ACC112 (cell line): ENCODE measurements at regions not wholly inside any gene's neighbourhood (a gene's known extent, or its start where the extent isn't known, plus 50 kb on each side); places are given as distances from the start of the nearest gene placed in this dataset.
"Not testable (repeated sequence)": the region's sequence is repeated elsewhere in the genome, so short reads cannot be mapped to it uniquely, and the experiment has no call there.

ENCODE experiments used
- H2AFZ ChIP-seq: fragments of 200-600 bp; sonication (generic); one replicate; pipeline ENCODE4 v1.6.0; 2017; ENCODE audit warnings: antibody characterized with exemption, low read length; ENCODE audit not compliant: unreplicated experiment
- H3K27ac ChIP-seq: fragments of 200-600 bp; sonication (generic); 2 replicates; pipeline ENCODE4 v1.5.1; 2014; ENCODE audit warnings: low read depth, mild to moderate bottlenecking, antibody characterized with exemption, low read length, moderate library complexity
- H3K27me3 ChIP-seq: fragments of 200-600 bp; sonication (generic); 2 replicates; pipeline ENCODE4 v1.6.1; 2014; ENCODE audit warnings: mild to moderate bottlenecking, antibody characterized with exemption, low read length, moderate library complexity, mixed read lengths; ENCODE audit not compliant: insufficient read depth
- H3K36me3 ChIP-seq: fragments of 200-600 bp; sonication (generic); 2 replicates; pipeline ENCODE4 v1.6.1; 2016; ENCODE audit warnings: mild to moderate bottlenecking, antibody characterized with exemption, low read length, moderate library complexity, mixed read lengths; ENCODE audit not compliant: insufficient read depth
- H3K4me1 ChIP-seq: fragments of 200-600 bp; sonication (generic); one replicate; pipeline ENCODE4 v1.6.1; 2016; ENCODE audit warnings: low read length, mixed read lengths; ENCODE audit not compliant: insufficient read depth, unreplicated experiment, control insufficient read depth
- H3K4me3 ChIP-seq: fragments of 200-600 bp; sonication (generic); 2 replicates; pipeline ENCODE4 v1.5.1; 2014; ENCODE audit warnings: mild to moderate bottlenecking, low read depth, low read length
- H3K79me2 ChIP-seq: fragments of 200-600 bp; sonication (generic); one replicate; pipeline ENCODE4 v1.6.0; 2016; ENCODE audit warnings: low read length; ENCODE audit not compliant: control insufficient read depth, unreplicated experiment, insufficient read depth

- H3K36me3 ChIP-seq = no peaks in the 10 kb centered on the region
- H3K27ac ChIP-seq = no peak overlapping the region
- no peak overlapping the region for H3K4me3 ChIP-seq
- no peak overlapping the region for H2AFZ ChIP-seq
- H3K27me3 ChIP-seq = no peaks in the 10 kb centered on the region
- H3K4me1 ChIP-seq = no peaks in the 10 kb centered on the region
- no peaks in the 10 kb centered on the region for H3K79me2 ChIP-seq
Observed at GRCh38 chr12:72723732-72724131, 451.6 kb downstream of the TRHDE start.

GRCh38 chr12:72729451-72730010 lies 457.4 kb downstream of the TRHDE start:
- no peaks in the 10 kb centered on the region for H3K4me1 ChIP-seq
- H3K27ac ChIP-seq = no peak overlapping the region
- H3K79me2 ChIP-seq = no peaks in the 10 kb centered on the region
- H3K27me3 ChIP-seq = no peaks in the 10 kb centered on the region
- no peak overlapping the region for H2AFZ ChIP-seq
- no peak overlapping the region for H3K4me3 ChIP-seq
- no peaks in the 10 kb centered on the region for H3K36me3 ChIP-seq

- no peaks in the 10 kb centered on the region for H3K27me3 ChIP-seq
- H3K27ac ChIP-seq = no peak overlapping the region
- no peaks in the 10 kb centered on the region for H3K4me1 ChIP-seq
- no peaks in the 10 kb centered on the region for H3K36me3 ChIP-seq
- no peaks in the 10 kb centered on the region for H3K79me2 ChIP-seq
- no peak overlapping the region for H2AFZ ChIP-seq
- no peak overlapping the region for H3K4me3 ChIP-seq
Observed at GRCh38 chr12:72734581-72734980, 462.4 kb downstream of the TRHDE start.

- no peaks in the 10 kb centered on the region for H3K27me3 ChIP-seq
- no peaks in the 10 kb centered on the region for H3K36me3 ChIP-seq
- no peaks in the 10 kb centered on the region for H3K4me1 ChIP-seq
- H3K27ac ChIP-seq = no peak overlapping the region
- no peak overlapping the region for H2AFZ ChIP-seq
- H3K79me2 ChIP-seq = no peaks in the 10 kb centered on the region
- no peak overlapping the region for H3K4me3 ChIP-seq
Observed at GRCh38 chr12:72738811-72739210, 466.6 kb downstream of the TRHDE start.

GRCh38 chr12:72740064-72740463 lies 467.9 kb downstream of the TRHDE start:
- H3K27ac ChIP-seq = no peak overlapping the region
- H3K4me1 ChIP-seq = no peaks in the 10 kb centered on the region
- no peaks in the 10 kb centered on the region for H3K79me2 ChIP-seq
- H3K36me3 ChIP-seq = no peaks in the 10 kb centered on the region
- no peak overlapping the region for H2AFZ ChIP-seq
- H3K27me3 ChIP-seq = no peaks in the 10 kb centered on the region
- H3K4me3 ChIP-seq = no peak overlapping the region

DNA sequence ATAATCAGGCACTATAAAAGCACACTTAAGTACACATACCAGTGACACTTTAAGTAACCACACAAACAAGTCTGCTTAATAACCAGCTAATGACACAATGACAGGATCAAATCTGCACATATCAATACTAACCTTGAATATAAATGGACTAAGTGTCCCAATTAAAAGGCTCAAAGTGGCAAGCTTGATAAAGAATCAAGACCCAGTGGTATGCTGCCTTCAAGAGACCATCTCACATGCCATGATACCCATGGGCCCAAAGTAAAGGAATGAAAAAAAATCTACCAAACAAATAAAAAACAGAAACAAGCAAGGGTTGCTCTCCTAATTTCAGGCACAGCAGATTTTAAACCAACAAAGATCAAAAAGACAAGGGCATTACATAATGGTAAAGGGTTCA lies 470.4 kb downstream of the TRHDE start:
- no peak overlapping the region for H2AFZ ChIP-seq
- H3K27ac ChIP-seq = no peak overlapping the region
- no peaks in the 10 kb centered on the region for H3K4me1 ChIP-seq
- no peaks in the 10 kb centered on the region for H3K79me2 ChIP-seq
- no peak overlapping the region for H3K4me3 ChIP-seq
- H3K36me3 ChIP-seq = no peaks in the 10 kb centered on the region
- no peaks in the 10 kb centered on the region for H3K27me3 ChIP-seq

- H3K4me3 ChIP-seq = no peak overlapping the region
- no peaks in the 10 kb centered on the region for H3K27me3 ChIP-seq
- H3K79me2 ChIP-seq = no peaks in the 10 kb centered on the region
- no peaks in the 10 kb centered on the region for H3K4me1 ChIP-seq
- H3K27ac ChIP-seq = no peak overlapping the region
- H3K36me3 ChIP-seq = no peaks in the 10 kb centered on the region
- no peak overlapping the region for H2AFZ ChIP-seq
Observed at GRCh38 chr12:72746048-72746447, 473.9 kb downstream of the TRHDE start.

DNA sequence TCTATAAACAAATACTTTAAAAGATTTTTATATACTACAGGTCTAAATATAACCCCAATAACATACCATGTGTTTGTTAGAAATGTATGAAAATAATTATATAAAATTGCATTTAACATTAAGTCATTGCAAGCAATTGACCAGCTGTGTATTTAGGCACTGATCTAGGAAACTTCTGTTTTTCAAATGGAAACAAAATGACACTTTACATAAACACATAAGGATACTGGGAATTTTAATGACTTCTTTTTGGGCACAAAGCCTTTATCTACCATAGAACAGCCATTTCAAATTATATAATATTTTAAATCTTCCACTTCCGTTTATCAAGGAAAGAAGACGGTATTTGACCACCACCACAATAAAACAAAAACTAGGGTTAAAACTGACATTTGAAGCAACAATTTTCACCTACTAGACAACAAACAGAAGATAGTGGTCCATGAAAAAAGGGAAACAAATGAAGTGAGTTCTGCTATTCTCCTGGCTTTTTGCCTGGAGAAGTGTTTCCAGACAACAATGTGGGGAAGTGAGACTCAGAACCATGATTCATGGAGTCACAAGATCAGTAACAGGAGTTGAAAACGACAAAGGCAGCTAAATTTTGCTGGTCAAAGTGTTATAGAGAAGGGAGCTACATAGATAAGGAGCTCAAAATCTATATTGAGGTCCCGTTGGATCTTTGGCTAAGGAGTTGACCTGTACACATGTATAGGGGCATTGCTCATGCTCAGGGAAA lies 475.1 kb downstream of the TRHDE start:
- Histone ChIP-seq H3K27me3 (no peaks in the 10 kb centered on the region), H3K4me1 (no peaks in the 10 kb centered on the region), H3K27ac (no peak overlapping the region), H3K36me3 (no peaks in the 10 kb centered on the region), H3K4me3 (no peak overlapping the region), H2AFZ (no peak overlapping the region), H3K79me2 (no peaks in the 10 kb centered on the region)

GRCh38 chr12:72748971-72749370 lies 476.8 kb downstream of the TRHDE start:
- Histone ChIP-seq H3K27ac (no peak overlapping the region), H3K4me1 (no peaks in the 10 kb centered on the region), H3K4me3 (no peak overlapping the region), H2AFZ (no peak overlapping the region), H3K27me3 (no peaks in the 10 kb centered on the region), H3K79me2 (no peaks in the 10 kb centered on the region), H3K36me3 (no peaks in the 10 kb centered on the region)

GRCh38 chr12:72753571-72753970 lies 481.4 kb downstream of the TRHDE start:
- Histone ChIP-seq H3K36me3 (no peaks in the 10 kb centered on the region), H3K4me1 (no peaks in the 10 kb centered on the region), H3K27me3 (no peaks in the 10 kb centered on the region), H3K4me3 (no peak overlapping the region), H3K79me2 (no peaks in the 10 kb centered on the region), H3K27ac (no peak overlapping the region), H2AFZ (no peak overlapping the region)

GRCh38 chr12:72754026-72754425 lies 481.9 kb downstream of the TRHDE start:
- not testable (repeated sequence) for H3K36me3 ChIP-seq, H3K4me3 ChIP-seq, H3K27ac ChIP-seq, H3K27me3 ChIP-seq, H2AFZ ChIP-seq, H3K79me2 ChIP-seq, H3K4me1 ChIP-seq
